ENCODE measurements at regions not wholly inside any gene's neighbourhood (a gene's known extent, or its start where the extent isn't known, plus 50 kb on each side); places are given as distances from the start of the nearest gene placed in this dataset.

DNA sequence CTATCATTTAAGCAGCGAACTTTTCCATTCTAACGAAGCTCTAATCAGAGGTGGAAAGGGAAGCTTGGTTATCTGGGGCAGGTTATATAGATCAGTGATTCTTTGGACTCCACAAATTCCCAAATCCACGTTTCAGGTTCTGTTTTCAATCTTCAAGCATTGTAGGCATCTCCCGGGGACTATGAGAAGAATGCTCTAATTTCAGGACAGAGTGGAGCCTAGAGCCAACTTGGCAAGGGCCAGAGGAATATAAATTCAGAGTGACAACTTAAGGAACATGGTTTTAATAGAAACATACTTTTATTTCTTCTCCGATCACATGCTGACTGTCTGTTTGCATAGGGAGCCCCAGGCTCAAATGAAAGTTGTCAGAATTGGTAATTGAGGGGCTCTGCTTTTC, 514.0 kb upstream of the KLF4 start:
- TF ChIP-seq MIER3 (CRISPR knock-in tag; IDR thresholded peaks at IDR 0.05; ENCODE audit: borderline replicate concordance) (no peak), BORCS8-MEF2B (CRISPR knock-in tag; IDR thresholded peaks at IDR 0.05) (no peak), ZNF430 (CRISPR knock-in tag; IDR thresholded peaks at IDR 0.05) (no peak), ATF7-NPFF (CRISPR knock-in tag; IDR thresholded peaks at IDR 0.05; ENCODE audit: low read depth) (no peak), ZNF263 (CRISPR knock-in tag; IDR thresholded peaks at IDR 0.05) (no peak), SMC3 (IDR thresholded peaks at IDR 0.05; ENCODE audit: low read length) (no peak), TRIM24 (CRISPR knock-in tag; IDR thresholded peaks at IDR 0.05) (no peak), ZNF451 (CRISPR knock-in tag; IDR thresholded peaks at IDR 0.05) (no peak), MTA1 (CRISPR knock-in tag; IDR thresholded peaks at IDR 0.05; ENCODE audit: borderline replicate concordance) (no peak), ZNF326 (CRISPR knock-in tag; IDR thresholded peaks at IDR 0.05; ENCODE audit: borderline replicate concordance) (no peak), ZNF883 (CRISPR knock-in tag; IDR thresholded peaks at IDR 0.05; ENCODE audit: not compliant biosample characterization) (no peak), MXD1 (CRISPR knock-in tag; IDR thresholded peaks at IDR 0.05) (no peak), MXD4 (CRISPR knock-in tag; IDR thresholded peaks at IDR 0.05) (no peak)
- TF ChIP-seq, protein P1, sequence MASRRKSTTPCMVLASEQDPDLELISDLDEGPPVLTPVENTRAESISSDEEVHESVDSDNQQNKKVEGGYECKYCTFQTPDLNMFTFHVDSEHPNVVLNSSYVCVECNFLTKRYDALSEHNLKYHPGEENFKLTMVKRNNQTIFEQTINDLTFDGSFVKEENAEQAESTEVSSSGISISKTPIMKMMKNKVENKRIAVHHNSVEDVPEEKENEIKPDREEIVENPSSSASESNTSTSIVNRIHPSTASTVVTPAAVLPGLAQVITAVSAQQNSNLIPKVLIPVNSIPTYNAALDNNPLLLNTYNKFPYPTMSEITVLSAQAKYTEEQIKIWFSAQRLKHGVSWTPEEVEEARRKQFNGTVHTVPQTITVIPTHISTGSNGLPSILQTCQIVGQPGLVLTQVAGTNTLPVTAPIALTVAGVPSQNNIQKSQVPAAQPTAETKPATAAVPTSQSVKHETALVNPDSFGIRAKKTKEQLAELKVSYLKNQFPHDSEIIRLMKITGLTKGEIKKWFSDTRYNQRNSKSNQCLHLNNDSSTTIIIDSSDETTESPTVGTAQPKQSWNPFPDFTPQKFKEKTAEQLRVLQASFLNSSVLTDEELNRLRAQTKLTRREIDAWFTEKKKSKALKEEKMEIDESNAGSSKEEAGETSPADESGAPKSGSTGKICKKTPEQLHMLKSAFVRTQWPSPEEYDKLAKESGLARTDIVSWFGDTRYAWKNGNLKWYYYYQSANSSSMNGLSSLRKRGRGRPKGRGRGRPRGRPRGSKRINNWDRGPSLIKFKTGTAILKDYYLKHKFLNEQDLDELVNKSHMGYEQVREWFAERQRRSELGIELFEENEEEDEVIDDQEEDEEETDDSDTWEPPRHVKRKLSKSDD (CRISPR knock-in tag; IDR thresholded peaks at IDR 0.05; ENCODE audit: low read depth): no peak
- TF ChIP-seq, protein P2, sequence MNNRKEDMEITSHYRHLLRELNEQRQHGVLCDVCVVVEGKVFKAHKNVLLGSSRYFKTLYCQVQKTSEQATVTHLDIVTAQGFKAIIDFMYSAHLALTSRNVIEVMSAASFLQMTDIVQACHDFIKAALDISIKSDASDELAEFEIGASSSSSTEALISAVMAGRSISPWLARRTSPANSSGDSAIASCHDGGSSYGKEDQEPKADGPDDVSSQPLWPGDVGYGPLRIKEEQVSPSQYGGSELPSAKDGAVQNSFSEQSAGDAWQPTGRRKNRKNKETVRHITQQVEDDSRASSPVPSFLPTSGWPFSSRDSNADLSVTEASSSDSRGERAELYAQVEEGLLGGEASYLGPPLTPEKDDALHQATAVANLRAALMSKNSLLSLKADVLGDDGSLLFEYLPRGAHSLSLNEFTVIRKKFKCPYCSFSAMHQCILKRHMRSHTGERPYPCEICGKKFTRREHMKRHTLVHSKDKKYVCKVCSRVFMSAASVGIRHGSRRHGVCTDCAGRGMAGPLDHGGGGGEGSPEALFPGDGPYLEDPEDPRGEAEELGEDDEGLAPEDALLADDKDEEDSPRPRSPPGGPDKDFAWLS (CRISPR knock-in tag; IDR thresholded peaks at IDR 0.05; ENCODE audit: borderline replicate concordance): no peak
- H3K36me3 ChIP-seq (replicated peaks in 1 of 2; ENCODE audit: control insufficient read depth in 1 of 2, insufficient read depth in 2 of 2, low read length in 2 of 2): no peaks in the 10 kb centered on the region
- POLR2A ChIA-PET: no interaction called here
- H2AFZ ChIP-seq (ENCODE audit: low read length): no peak overlapping the region
- FAIRE-seq (no peak), ATAC-seq (no peak), DNase-seq (ENCODE audit: low spot score) (no peak)
- H3K4me3 ChIP-seq (replicated peaks in 1 of 3; ENCODE audit: insufficient read depth in 1 of 3, low read depth in 2 of 3, low read length in 3 of 3): no peak overlapping the region
- H3K4me2 ChIP-seq (ENCODE audit: low read depth, low read length): no peak overlapping the region
- no peaks in the 10 kb centered on the region for H3K79me2 ChIP-seq (ENCODE audit: insufficient read depth, low read length)
- H3K4me1 ChIP-seq (ENCODE audit: insufficient read depth, low read length): no peaks in the 10 kb centered on the region
- no peaks in the 10 kb centered on the region for H3K9me3 ChIP-seq (ENCODE audit: low read length)
- no TSS peak for BruUV-seq (replicated peaks)
- WGBS (ENCODE audit: low lambda C conversion rate): 12% methylated on average over 5 of the region's 5 CpGs
- in situ Hi-C loops (cut with HindIII; ENCODE audit: extremely low pct_ligation_motif_present, low pct_unique_long_range_greater_than_20kb) (no loop called here), intact Hi-C loops (cut with micrococcal nuclease; ENCODE audit: unreplicated experiment) (no loop called here)
- no peak overlapping the region for H3K9ac ChIP-seq (ENCODE audit: insufficient read depth, low read depth, low read length)
- H3K27me3 ChIP-seq (ENCODE audit: control insufficient read depth in 1 of 2, insufficient read depth in 2 of 2, low read length in 2 of 2): no peaks in the 10 kb centered on the region
- H4K20me1 ChIP-seq (ENCODE audit: insufficient read depth, low read length): no peaks in the 10 kb centered on the region
- CTCF ChIA-PET (ENCODE audit: low intra/inter-chr PET ratio, low total read pairs): no interaction called here
- H3K27ac ChIP-seq (ENCODE audit: extremely low read length, insufficient read depth, low read length): no peak overlapping the region

Measured in HepG2 (cell line).